Superior temporal gyrus (tissue), 1 donor: ENCODE measurements at regions not wholly inside any gene's neighbourhood (a gene's known extent, or its start where the extent isn't known, plus 50 kb on each side); places are given as distances from the start of the nearest gene placed in this dataset.

ENCODE experiments used
- DNase-seq: peaks from one replicate; pipeline ENCODE4 v3.0.0-alpha.2; 2016; ENCODE audit errors: extremely low spot score

- DNase-seq, result no peak
These were observed 205.9 kb downstream of the IKZF2 start for GRCh38 chr2:212945526-212945925.

- no peak for DNase-seq
These were observed 208.1 kb downstream of the IKZF2 start for GRCh38 chr2:212943351-212943750.

DNA sequence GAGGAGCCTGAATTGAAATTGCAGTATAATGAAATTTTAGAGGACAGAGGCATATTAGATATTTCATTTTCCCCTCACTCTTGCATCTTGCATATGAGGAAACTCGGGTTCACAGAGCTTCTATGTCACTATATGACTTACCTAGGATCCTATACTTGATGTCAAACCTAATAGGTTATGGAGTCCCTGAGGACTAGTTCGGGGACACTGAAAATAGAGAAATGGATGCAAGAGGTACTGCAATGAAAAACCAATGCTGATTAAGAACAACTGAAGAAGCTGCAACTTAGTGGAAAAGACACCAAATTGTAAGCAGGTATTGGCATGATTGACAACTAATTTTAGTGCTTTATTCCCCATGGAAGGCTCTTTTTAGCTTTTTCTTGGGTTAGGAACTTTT lies 210.1 kb downstream of the IKZF2 start:
- DNase-seq, result no peak

DNA sequence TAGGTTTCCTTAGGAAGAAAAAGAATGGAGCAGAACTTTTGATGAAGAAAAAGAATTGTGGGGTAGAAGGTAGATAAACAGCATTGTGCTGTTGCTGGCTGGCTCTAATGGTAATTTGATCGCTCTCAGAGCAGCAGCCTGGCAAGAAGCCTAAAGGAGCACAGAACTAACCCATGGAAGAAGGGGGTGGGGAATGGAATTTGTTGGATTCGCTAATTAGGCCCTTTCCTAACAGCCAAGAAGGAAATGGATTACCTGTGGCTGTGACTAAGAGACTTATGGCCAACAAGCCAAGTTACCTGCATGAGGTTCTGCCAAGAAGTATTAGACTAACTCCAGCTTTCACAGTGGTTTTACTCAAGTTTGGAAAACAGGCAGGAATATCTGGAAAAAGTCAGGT lies 210.6 kb downstream of the IKZF2 start:
- no peak for DNase-seq

DNA sequence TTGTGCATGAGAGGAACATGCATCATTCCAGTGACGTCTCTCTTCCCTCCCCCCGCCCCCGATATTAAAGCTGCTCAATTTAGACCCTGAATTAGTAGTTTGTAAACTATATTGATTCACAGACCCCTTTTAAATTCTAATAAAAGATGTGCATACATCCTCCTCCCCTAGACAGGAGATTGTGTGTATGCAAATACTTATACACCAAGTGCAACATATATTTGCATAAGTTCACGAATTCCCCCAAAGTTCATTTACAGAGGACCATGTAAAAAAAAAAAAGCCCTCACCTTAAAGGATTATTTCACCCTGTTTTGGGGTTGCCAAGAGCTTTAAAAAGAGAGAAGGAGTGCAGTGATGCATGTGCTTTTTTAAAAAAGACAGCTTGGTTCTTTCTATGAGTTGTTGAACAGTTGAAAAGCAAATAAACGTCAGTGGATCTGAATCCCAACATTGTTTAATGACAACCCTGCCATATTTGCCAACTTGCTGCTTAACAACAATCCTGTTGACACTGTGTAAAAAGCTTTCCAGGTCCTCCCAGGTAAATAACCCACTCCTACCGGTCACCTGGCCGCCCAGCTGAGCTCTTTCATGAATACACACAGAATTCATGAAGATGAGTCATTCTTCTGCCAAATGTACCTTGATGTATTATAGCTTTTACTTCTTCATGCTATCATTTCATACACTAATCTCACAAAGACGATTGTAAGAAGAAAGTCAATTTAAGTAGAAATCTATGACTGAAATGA lies 211.5 kb downstream of the IKZF2 start:
- no peak for DNase-seq

DNA sequence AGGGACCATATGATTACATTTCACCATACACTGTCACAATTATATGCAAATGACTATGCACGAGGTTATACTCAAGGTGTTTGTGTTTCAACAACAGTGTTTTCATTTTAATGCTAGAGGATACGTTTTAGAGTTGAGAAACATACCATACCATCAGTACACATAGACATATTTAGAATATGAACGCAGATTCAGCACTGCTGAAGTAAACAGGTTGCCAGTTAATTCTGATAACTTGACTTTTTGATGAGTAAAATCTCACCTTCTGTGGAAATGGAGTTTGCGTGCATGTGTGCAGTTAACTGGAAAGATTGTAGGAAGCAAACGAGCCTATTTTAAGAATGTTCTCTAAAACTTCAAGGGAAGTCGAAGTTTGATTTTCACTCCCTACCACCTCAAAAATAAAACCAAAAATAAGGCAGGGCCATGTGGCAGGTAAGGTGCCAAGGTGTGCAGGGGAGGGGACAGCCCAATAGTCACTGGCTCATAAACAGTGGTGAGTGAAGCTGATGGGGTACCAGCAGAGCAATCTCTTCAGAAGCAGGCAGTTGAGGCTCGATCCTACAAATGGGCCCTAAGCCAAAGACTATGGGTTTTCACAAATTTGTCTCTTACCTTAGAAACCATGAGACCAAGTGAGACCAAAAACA lies 213.1 kb downstream of the IKZF2 start:
- no peak for DNase-seq

GRCh38 chr2:212936572-212936971 lies 214.8 kb downstream of the IKZF2 start:
- DNase-seq, result no peak

DNA sequence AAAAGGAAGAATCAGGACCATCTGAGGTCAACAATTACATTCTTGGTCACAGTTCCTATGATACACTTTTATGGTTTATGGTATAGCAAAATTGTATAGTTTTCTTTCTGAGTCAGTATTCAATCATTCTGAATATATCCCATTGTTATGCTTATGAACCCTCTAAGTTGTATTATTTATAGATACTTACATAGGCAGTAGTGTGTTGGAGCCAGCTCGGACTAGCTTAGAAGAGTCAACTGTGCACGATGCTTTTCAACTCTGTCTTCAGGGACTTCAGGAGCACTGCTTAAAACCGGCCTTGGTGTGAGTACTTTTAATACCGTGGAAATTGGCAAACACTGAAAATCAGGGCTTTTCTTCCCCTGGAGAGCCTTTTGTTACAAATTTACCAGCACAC lies 215.7 kb downstream of the IKZF2 start:
- no peak for DNase-seq

GRCh38 chr2:212931271-212931670 lies 220.1 kb downstream of the IKZF2 start:
- DNase-seq, result no peak

GRCh38 chr2:212930556-212931260 lies 220.7 kb downstream of the IKZF2 start:
- no peak for DNase-seq

GRCh38 chr2:212929971-212930370 lies 221.4 kb downstream of the IKZF2 start:
- no peak for DNase-seq

DNA sequence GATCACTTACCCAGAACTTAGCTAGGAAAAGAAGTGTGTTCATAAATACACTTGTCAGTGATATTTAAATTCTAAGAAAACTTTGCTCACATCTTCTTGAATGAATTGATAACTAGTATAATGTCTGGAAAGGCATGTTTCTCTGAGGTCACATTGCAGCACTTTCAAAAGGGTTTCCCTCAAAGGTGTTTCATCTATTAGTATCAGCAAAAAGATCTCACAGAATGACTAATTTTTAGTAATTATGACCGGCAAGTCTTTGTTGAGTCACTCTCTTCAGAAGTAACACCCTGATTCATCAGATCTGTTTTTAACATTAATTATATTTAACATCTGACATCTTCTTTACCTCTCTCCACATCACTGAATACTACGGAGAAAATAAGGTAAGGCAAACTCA lies 222.3 kb downstream of the IKZF2 start:
- DNase-seq, result no peak

DNA sequence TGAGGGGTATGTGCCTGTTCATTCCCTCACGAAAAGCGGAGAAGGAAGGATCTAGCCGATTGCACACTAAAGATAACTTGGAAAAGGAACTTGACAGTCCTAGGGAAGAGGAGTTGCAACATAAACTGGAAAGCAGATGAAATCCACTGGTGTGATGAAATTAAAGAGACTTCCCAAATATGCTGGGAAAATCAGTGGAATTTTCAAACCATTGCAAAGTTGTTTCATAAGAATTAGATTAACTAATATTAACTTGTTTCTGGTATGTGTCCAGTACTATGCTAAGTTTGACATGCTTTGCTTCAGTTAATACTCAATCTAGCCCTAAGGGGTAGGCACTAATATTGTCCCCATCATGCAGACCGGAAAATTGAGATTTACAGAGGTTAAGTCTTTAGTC lies 222.7 kb downstream of the IKZF2 start:
- DNase-seq, result no peak

- no peak for DNase-seq
These were observed 224.5 kb downstream of the IKZF2 start for GRCh38 chr2:212926940-212927339.

- DNase-seq, result no peak
These were observed 228.0 kb downstream of the IKZF2 start for GRCh38 chr2:212923393-212923792.

- no peak for DNase-seq
These were observed 228.7 kb downstream of the IKZF2 start for GRCh38 chr2:212922701-212923100.

DNA sequence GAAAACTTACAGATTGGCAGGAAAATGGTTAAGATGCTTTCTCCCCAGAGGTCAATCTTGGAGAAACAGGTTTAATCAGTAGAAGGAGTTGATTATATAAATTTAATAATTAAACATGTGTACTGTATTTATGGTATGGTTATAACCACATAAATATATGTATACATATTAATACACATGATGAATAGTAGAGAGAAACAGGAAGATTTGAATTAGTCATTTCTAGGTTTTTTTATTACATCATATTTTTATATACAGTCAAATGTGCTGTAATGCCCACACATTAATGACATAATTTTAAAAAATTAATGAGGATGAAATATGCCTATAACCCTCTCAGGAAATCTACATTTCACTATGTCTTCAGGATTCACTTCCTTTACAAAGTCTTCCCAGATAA lies 229.7 kb downstream of the IKZF2 start:
- no peak for DNase-seq

DNA sequence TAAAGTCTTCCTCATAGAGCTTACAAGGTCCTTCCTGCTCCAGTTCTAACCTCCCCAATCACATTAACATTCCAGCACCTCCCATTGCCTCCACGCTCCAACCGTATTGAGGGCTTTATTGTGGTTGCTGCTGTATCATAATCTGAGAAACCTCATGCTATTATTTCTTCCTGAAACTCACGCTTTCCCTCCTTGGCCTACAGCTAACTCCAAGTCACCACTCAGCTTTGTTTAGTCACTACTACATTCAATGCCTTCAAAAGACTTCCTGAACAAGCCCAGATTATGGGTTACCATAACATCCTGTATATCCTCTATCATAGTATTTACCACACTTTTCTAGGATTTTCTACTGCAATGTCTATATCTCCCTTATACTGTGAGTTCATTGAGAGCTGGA lies 230.4 kb downstream of the IKZF2 start:
- no peak for DNase-seq

GRCh38 chr2:212919238-212919637 lies 232.2 kb downstream of the IKZF2 start:
- no peak for DNase-seq

GRCh38 chr2:212918336-212918735 lies 233.1 kb downstream of the IKZF2 start:
- DNase-seq, result no peak

DNA sequence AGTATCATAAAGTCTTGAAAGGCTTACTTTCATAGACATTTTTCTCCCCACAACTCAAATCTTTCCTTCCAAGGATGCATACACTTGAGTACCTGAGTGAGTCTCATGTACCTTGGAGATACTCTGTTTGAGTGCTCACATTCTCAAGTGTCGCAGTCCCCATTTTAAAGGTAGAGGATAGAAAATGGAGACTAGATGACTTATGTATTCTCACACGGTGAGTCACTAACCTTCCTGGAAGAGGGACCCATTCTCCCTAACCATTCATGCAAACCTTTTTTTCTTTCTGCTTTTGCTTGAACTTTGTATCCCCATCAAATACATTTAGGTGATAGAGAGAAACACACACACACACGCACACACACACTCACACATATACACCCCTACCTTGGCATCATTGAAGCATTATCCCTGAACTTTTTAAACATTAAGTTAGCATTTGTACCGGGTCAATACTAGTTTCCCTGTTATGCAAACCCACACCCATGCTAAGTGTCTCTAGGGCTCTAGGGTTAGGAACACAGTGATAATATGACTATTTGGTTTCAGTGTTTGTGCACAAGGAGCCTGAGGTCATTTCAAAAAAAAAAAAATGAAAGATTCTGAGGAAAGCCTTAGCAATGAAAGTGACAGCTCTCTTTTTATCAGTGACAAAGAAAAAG lies 236.2 kb downstream of the IKZF2 start:
- DNase-seq, result no peak

DNA sequence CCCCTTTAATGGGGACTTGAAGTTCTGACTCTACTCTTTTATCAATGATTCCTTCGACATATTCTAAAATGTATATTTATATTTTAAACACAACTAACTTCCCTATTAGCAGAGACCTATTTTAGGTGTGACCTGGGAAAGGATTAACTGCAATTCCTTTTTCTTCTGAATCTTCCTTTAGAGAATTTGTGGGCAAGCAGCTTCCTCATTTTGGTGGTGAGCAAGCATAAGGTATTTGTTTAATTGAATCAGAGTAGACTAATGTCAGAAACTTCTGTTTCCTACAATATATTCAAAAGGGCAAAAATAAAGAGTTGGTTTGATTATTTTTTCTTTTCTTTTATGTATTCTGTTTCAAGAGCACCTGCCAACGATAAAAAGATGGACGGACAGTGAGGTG lies 237.0 kb downstream of the IKZF2 start:
- no peak for DNase-seq
